ENCODE measurements at regions not wholly inside any gene's neighbourhood (a gene's known extent, or its start where the extent isn't known, plus 50 kb on each side); places are given as distances from the start of the nearest gene placed in this dataset.
A peak's percentile ranks its signal among the peaks of the same experiment; 100 is the strongest.

DNA sequence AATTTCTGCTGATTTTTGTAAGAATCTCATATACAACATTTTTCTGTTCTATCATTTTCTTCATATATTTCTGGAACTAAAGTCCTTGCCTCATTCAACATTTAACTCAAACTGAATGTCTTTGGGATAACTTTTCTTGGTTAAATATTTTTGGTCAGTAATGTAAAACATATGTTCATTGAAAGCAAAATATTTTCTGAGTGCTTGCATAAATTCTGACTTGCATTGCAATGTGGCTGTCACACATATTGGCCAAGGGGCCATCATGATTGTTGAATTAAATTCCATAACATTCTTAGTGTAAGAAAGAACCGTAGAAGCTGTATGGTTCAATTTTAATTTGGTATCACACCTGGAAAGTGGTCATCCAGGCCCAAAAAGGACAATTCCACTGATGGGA is 369.4 kb downstream of the GALC start:
- intact Hi-C loops (cut with DNase I): no loop called here
- no peaks in the 10 kb centered on the region for H3K9me3 ChIP-seq
- no peaks in the 10 kb centered on the region for H3K36me3 ChIP-seq
- TF ChIP-seq POLR2A (IDR thresholded peaks at IDR 0.05): no peak
- TF ChIP-seq, protein P1, sequence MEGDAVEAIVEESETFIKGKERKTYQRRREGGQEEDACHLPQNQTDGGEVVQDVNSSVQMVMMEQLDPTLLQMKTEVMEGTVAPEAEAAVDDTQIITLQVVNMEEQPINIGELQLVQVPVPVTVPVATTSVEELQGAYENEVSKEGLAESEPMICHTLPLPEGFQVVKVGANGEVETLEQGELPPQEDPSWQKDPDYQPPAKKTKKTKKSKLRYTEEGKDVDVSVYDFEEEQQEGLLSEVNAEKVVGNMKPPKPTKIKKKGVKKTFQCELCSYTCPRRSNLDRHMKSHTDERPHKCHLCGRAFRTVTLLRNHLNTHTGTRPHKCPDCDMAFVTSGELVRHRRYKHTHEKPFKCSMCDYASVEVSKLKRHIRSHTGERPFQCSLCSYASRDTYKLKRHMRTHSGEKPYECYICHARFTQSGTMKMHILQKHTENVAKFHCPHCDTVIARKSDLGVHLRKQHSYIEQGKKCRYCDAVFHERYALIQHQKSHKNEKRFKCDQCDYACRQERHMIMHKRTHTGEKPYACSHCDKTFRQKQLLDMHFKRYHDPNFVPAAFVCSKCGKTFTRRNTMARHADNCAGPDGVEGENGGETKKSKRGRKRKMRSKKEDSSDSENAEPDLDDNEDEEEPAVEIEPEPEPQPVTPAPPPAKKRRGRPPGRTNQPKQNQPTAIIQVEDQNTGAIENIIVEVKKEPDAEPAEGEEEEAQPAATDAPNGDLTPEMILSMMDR (IDR thresholded peaks at IDR 0.05): no peak
- H3K4me1 ChIP-seq: no peaks in the 10 kb centered on the region
- no peak overlapping the region for H3K27ac ChIP-seq
- ATAC-seq: no peak
- 63% methylated on average over 1 of the region's 1 CpG for WGBS (ENCODE audit: insufficient coverage, low coverage, low lambda C conversion rate, missing lambda C conversion rate)
- no peak overlapping the region for H3K4me3 ChIP-seq
- no peaks in the 10 kb centered on the region for H3K27me3 ChIP-seq
- no peak for DNase-seq

DNA sequence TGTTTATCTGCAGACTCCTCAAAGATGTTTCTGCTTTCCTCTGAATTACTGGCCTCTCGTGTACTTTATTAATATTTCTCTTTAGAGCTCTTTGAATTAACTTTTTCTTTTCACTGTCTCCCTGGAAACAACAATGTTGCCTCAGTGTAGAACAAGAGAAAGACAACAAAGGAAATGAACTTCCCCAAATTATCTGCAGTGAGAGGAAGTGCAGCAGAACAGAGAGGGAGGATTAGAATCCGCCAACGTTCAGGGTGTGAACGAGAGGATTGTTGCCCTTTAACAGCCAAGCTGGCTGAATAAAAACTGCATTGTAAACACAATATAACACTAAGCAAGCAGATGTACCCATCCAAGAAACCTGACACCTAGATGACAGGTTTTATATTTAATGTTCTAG is 375.9 kb downstream of the GALC start:
- DNase-seq: no peak
- TF ChIP-seq, protein P1 (IDR thresholded peaks at IDR 0.05): no peak
- TF ChIP-seq POLR2A (IDR thresholded peaks at IDR 0.05): no peak
- intact Hi-C loops (cut with DNase I): no loop called here
- no peaks in the 10 kb centered on the region for H3K36me3 ChIP-seq
- no peaks in the 10 kb centered on the region for H3K27me3 ChIP-seq
- no peak overlapping the region for H3K4me3 ChIP-seq
- no peaks in the 10 kb centered on the region for H3K9me3 ChIP-seq
- no peaks in the 10 kb centered on the region for H3K4me1 ChIP-seq
- ATAC-seq: peak in 3 of 4 donors; percentile 16 to 44 (median 39)
- WGBS (ENCODE audit: insufficient coverage, low coverage, low lambda C conversion rate, missing lambda C conversion rate): 15% methylated on average over 4 of the region's 4 CpGs
- H3K27ac ChIP-seq: no peak overlapping the region

DNA sequence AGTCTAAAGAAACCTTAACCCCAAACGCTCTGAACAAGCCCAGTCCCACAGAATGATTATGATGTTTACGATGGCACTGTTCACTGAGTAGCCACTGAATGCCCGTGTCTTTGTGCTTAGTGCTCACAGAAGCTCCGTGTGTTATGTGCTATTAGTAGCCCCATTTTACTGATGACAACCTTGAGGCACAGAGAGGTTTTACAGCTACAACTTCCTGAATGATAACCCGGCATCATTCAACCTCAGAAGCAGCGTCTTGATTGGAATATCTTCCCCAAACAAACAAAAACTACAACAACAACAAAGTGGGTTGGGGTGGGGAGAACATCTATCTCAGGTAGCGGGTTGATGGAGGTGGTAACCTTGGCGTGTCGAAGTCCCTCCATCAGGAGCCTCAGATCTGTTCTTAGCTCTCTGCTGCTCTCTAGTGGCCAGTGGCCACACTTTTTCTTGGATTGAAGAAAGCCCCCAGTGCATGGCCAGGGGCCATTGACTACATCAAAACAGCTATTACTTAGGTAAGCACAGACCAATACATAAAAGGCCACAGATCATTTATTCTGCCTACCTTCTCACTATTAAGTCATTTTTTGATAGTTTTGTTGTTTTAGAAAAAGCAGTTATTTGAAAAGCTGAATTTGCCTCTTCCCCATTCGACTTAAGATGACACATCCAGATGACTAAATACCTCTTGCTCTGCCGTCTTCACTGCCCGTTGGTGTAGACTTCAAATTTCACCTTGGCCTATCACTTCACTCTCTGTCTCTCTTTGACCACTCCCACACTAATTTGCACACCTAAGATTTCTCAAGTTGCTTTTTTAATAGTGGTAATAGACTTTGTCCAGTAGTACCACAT is 376.9 kb downstream of the GALC start:
- Histone ChIP-seq H3K4me1 (no peaks in the 10 kb centered on the region), H3K4me3 (no peak overlapping the region), H3K9me3 (no peaks in the 10 kb centered on the region), H3K27ac (no peak overlapping the region), H3K36me3 (no peaks in the 10 kb centered on the region), H3K27me3 (no peaks in the 10 kb centered on the region)
- peak; percentile 72 to 75 (median 72) for ATAC-seq
- DNase-seq: peak in 1 of 3 donors; percentile 26
- 39% methylated on average over 12 of the region's 12 CpGs for WGBS (ENCODE audit: insufficient coverage, low coverage, low lambda C conversion rate, missing lambda C conversion rate)
- intact Hi-C loops (cut with DNase I): no loop called here
- no peak for TF ChIP-seq POLR2A (IDR thresholded peaks at IDR 0.05)
- TF ChIP-seq, protein P1 (IDR thresholded peaks at IDR 0.05): peak; percentile 49 to 77 (median 70)

DNA sequence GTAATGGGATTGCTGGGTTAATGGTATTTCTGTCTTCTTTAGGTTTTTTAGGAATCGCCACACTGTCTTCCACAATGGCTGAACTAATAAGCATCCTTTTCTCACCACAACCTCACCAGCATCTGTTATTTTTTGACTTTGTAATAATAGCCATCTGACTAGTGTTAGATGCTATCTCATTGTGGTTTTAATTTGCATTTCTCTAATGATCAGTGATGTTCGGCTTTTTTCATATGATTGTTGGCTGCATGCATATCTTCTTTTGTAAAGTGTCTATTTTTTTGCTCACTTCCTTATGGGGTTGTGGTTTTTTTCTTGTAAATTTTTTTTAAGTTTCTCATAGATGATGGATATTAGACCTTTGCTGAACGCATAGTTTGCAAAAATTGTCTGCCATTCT is 377.9 kb downstream of the GALC start:
- no peaks in the 10 kb centered on the region for H3K36me3 ChIP-seq
- no peaks in the 10 kb centered on the region for H3K9me3 ChIP-seq
- no peak for DNase-seq
- TF ChIP-seq, protein P1 (IDR thresholded peaks at IDR 0.05): no peak
- TF ChIP-seq POLR2A (IDR thresholded peaks at IDR 0.05): no peak
- no peak overlapping the region for H3K4me3 ChIP-seq
- 40% methylated on average over 3 of the region's 3 CpGs for WGBS (ENCODE audit: insufficient coverage, low coverage, low lambda C conversion rate, missing lambda C conversion rate)
- ATAC-seq: no peak
- H3K27ac ChIP-seq: no peak overlapping the region
- intact Hi-C loops (cut with DNase I): no loop called here
- H3K4me1 ChIP-seq: no peaks in the 10 kb centered on the region
- H3K27me3 ChIP-seq: no peaks in the 10 kb centered on the region

Data from right lobe of liver (tissue), 6 donors.